Panc1 (cell line): ENCODE measurements at regions not wholly inside any gene's neighbourhood (a gene's known extent, or its start where the extent isn't known, plus 50 kb on each side); places are given as distances from the start of the nearest gene placed in this dataset.

Source experiments
- ATAC-seq: fragments of 200-7000 bp; cut with Tn5 transposase; 2 replicates; pipeline ENCODE4 v1.9.1; 2020; ENCODE audit warnings: mild to moderate bottlenecking, moderate library complexity
- BruUV-seq: library from RNA; stranded (reverse); fragments of 400-500 nt; replicated peaks from 2 replicates; lab custom pipeline; 2021; lab: Mats Ljungman, UMichigan
- CTCF ChIA-PET: fragments of 300-600 bp; sonication (Branson Sonifier 250); formaldehyde crosslinking; loops from one replicate; lab custom pipeline; 2022; ENCODE audit warnings: antibody characterized with exemption; lab: Charles Lee
- POLR2A ChIA-PET: fragments of 300-600 bp; sonication (Branson Sonifier 250); formaldehyde crosslinking; loops from one replicate; lab custom pipeline; 2022; ENCODE audit warnings: antibody characterized with exemption; lab: Charles Lee
- DNase-seq: peaks from one replicate; pipeline ENCODE4 v3.0.0-alpha.2; 2010; ENCODE audit warnings: low read depth, low spot score
- H3K27ac ChIP-seq: 2 replicates; pipeline ENCODE4 v1.5.1; 2011; ENCODE audit warnings: mild to moderate bottlenecking, low read length, inconsistent platforms
- H3K27me3 ChIP-seq: fragments of 200-500 bp; sonication (Bioruptor generic); 2 replicates; pipeline ENCODE4 v1.6.0; 2014; ENCODE audit warnings: low read length, inconsistent platforms; ENCODE audit not compliant: control insufficient read depth, insufficient read depth
- H3K36me3 ChIP-seq: fragments of 200-500 bp; sonication (Bioruptor generic); 2 replicates; pipeline ENCODE4 v1.5.1; 2014; ENCODE audit warnings: inconsistent platforms, mild to moderate bottlenecking, low read length, moderate library complexity; ENCODE audit not compliant: control insufficient read depth, insufficient read depth
- H3K4me1 ChIP-seq: 2 replicates; pipeline ENCODE4 v1.5.1; 2011; ENCODE audit warnings: inconsistent platforms, mild to moderate bottlenecking, low read length, moderate library complexity; ENCODE audit not compliant: control insufficient read depth, insufficient read depth
- H3K4me3 ChIP-seq, 2 experiments: 2 replicates each; pipeline ENCODE4 v1.5.1; 2011 to 2012; ENCODE audit warnings: low read depth in 2 of 2, low read length in 2 of 2, mild to moderate bottlenecking in 2 of 2, inconsistent platforms in 1 of 2, moderate library complexity in 1 of 2
- H3K9me3 ChIP-seq: fragments of 200-500 bp; sonication (Bioruptor generic); 2 replicates; pipeline ENCODE4 v1.5.1; 2014; ENCODE audit warnings: low read depth, mild to moderate bottlenecking, inconsistent platforms, low read length, moderate library complexity; ENCODE audit not compliant: control insufficient read depth, insufficient read depth
- CTCF ChIP-seq: fragments of 450-650 bp; IDR thresholded peaks from 2 replicates; pipeline ENCODE4 v1.5.1; 2017; ENCODE audit warnings: mild to moderate bottlenecking
- POLR2AphosphoS5 ChIP-seq: IDR thresholded peaks from 2 replicates; pipeline ENCODE4 v1.6.1; 2012; ENCODE audit warnings: mild to moderate bottlenecking, low read depth, low read length, moderate library complexity
- REST ChIP-seq, 2 experiments: IDR thresholded peaks; 2 replicates each; pipeline ENCODE4 v1.6.1; 2011 to 2012; ENCODE audit warnings: low read depth in 2 of 2, control low read depth in 1 of 2, low read length in 1 of 2, mild to moderate bottlenecking in 1 of 2, moderate library complexity in 1 of 2; ENCODE audit not compliant: insufficient read depth in 1 of 2
- SIN3A ChIP-seq: IDR thresholded peaks from 2 replicates; pipeline ENCODE4 v1.6.1; 2012; ENCODE audit warnings: low read depth, mild to moderate bottlenecking, low read length, moderate library complexity, borderline replicate concordance; ENCODE audit not compliant: insufficient read depth
- TCF7L2 ChIP-seq: IDR thresholded peaks from 2 replicates; pipeline ENCODE4 v1.6.1; 2011; ENCODE audit warnings: mild to moderate bottlenecking, low read depth, low read length, inconsistent platforms
- in situ Hi-C: cut with HindIII; loops from 2 replicates; pipeline ENCODE4 v1.10.0; 2016; ENCODE audit warnings: low sequenced_read_pairs, low pct_unique_long_range_greater_than_20kb
- intact Hi-C: fragments of 100-400 bp; cut with micrococcal nuclease; formaldehyde crosslinking; loops from one replicate; pipeline ENCODE4 v1.10.0; 2022; ENCODE audit not compliant: unreplicated experiment

DNA sequence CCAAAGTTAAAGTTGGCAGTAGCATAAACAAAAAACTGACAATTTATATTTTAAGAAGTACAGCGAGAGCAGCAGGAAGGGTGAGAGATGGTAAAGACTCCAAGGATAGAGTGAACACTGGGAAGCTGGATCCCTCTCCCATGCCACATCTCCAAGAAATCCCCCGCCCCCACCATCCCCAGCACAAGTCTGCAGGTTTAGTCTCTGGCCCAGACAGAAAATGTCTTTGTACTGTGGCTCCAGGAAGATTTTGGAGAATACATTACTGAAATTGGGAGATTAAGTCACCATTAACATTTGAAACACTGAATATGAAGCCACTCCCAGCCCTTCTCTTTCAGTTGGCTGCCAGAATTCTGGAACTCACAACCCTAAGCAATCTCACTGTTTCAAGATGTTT is 140.3 kb downstream of the MACC1 start:
- DNase-seq (no peak), ATAC-seq (no peak)
- intact Hi-C loops (no loop called here), in situ Hi-C loops (no loop called here)
- Histone ChIP-seq H3K27ac (no peak overlapping the region), H3K36me3 (no peaks in the 10 kb centered on the region), H3K4me3 (no peak overlapping the region), H3K4me1 (no peaks in the 10 kb centered on the region), H3K9me3 (no peaks in the 10 kb centered on the region), H3K27me3 (no peaks in the 10 kb centered on the region)
- POLR2A ChIA-PET: no interaction called here
- no TSS peak for BruUV-seq
- CTCF ChIA-PET: interaction anchor here (0.7 kb wide), 1 partner anchor 115 kb away, joined by 3 read pairs; no protein-coding TSS in a partner anchor
- no peak for TF ChIP-seq CTCF
- no peak for TF ChIP-seq SIN3A
- no peak for TF ChIP-seq TCF7L2
- no peak for TF ChIP-seq REST (IDR thresholded peaks at IDR 0.05; ENCODE audit: insufficient read depth in 1 of 2, low read depth in 2 of 2, low read length in 1 of 2)
- TF ChIP-seq POLR2AphosphoS5: no peak

DNA sequence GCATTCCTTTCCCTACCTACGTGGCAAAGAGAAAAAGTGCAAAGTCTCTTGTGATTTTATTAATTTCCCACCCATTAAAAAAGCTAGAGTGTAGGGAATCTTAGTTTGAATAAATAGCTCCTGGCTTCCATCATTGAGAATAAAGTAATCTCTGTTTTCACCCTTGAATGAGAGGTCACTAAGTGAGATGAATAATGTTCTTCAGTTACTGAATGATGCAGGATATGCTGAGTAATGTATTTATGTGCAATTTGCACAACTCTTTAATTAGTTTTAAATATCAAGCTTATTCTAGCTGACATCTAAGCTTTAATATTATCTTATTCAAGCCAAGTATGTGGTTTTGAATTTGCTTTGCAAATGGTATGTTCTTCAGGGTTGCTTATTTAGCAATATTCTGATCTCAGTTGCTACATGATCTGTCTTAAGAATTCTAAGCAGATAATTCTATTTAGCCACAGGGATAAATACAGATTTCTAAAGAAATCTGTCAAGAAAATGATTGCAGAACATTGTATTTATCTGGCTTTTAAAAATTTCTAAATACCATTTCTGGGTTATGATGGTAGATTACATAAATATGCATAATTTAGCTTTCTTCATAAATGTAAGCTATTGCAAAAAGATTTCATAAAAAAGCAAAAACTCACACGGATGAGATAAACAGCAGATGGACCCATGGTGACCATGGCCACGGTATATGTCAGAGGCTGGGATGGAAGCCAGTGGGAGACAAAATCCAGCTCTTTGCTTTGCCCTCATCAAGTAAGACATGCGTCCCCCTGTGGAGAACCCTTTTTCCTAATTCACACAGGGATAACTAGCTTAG is 141.0 kb downstream of the MACC1 start:
- no peak for TF ChIP-seq REST (IDR thresholded peaks at IDR 0.05; ENCODE audit: insufficient read depth in 1 of 2, low read depth in 2 of 2, low read length in 1 of 2)
- no peak for TF ChIP-seq POLR2AphosphoS5
- TF ChIP-seq TCF7L2: no peak
- TF ChIP-seq CTCF: no peak
- no peak for TF ChIP-seq SIN3A
- ATAC-seq (no peak), DNase-seq (no peak)
- intact Hi-C loops: no loop called here
- no peak overlapping the region for H3K27ac ChIP-seq
- BruUV-seq: no TSS peak
- H3K4me1 ChIP-seq: no peaks in the 10 kb centered on the region
- CTCF ChIA-PET: no interaction called here
- no peaks in the 10 kb centered on the region for H3K27me3 ChIP-seq
- POLR2A ChIA-PET: no interaction called here
- no peaks in the 10 kb centered on the region for H3K36me3 ChIP-seq
- H3K9me3 ChIP-seq: no peaks in the 10 kb centered on the region
- H3K4me3 ChIP-seq: no peak overlapping the region
- in situ Hi-C loops: no loop called here
